Ishikawa (cell line): ENCODE measurements at regions not wholly inside any gene's neighbourhood (a gene's known extent, or its start where the extent isn't known, plus 50 kb on each side); places are given as distances from the start of the nearest gene placed in this dataset.

Experiments
- RAD21 ChIP-seq: IDR thresholded peaks from 2 replicates; pipeline ENCODE4 v1.6.1; 2012; ENCODE audit warnings: low read depth
- YY1 ChIP-seq: IDR thresholded peaks from 2 replicates; pipeline ENCODE4 v1.6.1; 2012; ENCODE audit warnings: low read depth
- ZBTB7A ChIP-seq: IDR thresholded peaks from 2 replicates; pipeline ENCODE4 v1.6.1; 2012; ENCODE audit warnings: low read depth
- TF ChIP-seq, protein P1 (sequence below): IDR thresholded peaks from 2 replicates; pipeline ENCODE4 v1.6.1; 2012; ENCODE audit warnings: low read depth, mild to moderate bottlenecking

DNA sequence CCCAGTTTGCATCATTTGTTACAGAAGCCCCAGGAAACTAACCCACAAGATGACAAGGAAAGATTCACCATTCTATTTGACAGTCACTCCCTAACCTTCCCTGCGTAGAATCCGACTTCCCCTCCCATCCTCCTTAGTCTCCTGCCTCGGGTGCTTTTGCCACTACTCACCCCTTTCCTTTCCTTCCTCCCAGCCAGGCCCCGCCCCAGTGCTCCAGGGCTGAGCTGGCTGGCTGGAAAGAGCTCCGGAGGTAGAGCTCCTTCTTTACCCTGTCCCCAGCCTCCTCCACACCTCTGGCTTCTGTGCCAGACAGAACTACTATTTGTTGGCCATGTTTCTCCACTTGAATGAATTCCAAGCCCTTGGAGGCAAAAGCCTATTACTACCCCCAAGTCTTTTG is 317.6 kb upstream of the NCKAP5 start:
- TF ChIP-seq, protein P1, sequence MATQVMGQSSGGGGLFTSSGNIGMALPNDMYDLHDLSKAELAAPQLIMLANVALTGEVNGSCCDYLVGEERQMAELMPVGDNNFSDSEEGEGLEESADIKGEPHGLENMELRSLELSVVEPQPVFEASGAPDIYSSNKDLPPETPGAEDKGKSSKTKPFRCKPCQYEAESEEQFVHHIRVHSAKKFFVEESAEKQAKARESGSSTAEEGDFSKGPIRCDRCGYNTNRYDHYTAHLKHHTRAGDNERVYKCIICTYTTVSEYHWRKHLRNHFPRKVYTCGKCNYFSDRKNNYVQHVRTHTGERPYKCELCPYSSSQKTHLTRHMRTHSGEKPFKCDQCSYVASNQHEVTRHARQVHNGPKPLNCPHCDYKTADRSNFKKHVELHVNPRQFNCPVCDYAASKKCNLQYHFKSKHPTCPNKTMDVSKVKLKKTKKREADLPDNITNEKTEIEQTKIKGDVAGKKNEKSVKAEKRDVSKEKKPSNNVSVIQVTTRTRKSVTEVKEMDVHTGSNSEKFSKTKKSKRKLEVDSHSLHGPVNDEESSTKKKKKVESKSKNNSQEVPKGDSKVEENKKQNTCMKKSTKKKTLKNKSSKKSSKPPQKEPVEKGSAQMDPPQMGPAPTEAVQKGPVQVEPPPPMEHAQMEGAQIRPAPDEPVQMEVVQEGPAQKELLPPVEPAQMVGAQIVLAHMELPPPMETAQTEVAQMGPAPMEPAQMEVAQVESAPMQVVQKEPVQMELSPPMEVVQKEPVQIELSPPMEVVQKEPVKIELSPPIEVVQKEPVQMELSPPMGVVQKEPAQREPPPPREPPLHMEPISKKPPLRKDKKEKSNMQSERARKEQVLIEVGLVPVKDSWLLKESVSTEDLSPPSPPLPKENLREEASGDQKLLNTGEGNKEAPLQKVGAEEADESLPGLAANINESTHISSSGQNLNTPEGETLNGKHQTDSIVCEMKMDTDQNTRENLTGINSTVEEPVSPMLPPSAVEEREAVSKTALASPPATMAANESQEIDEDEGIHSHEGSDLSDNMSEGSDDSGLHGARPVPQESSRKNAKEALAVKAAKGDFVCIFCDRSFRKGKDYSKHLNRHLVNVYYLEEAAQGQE, result no peak
- TF ChIP-seq RAD21 (no peak), YY1 (no peak), ZBTB7A (no peak)
